Activated CD4-positive, alpha-beta memory T cell treated with anti-CD3 and anti-CD28 coated beads for 36 hours (primary cell): ENCODE measurements at regions not wholly inside any gene's neighbourhood (a gene's known extent, or its start where the extent isn't known, plus 50 kb on each side); places are given as distances from the start of the nearest gene placed in this dataset.

Experiments
- CTCF ChIA-PET: fragments of 350-600 bp; sonication (Branson Sonifier 250); formaldehyde crosslinking; loops from one replicate; lab custom pipeline; 2021; ENCODE audit warnings: antibody characterized with exemption, inconsistent platforms; lab: Charles Lee
- POLR2A ChIA-PET: fragments of 350-600 bp; sonication (Branson Sonifier 250); formaldehyde crosslinking; loops from one replicate; lab custom pipeline; 2021; ENCODE audit warnings: antibody characterized with exemption; lab: Charles Lee
- DNase-seq: peaks from one replicate; pipeline ENCODE4 v3.0.0-alpha.2; 2020
- H3K27ac Mint-ChIP-seq: one replicate; pipeline ENCODE4 v1.8.0; 2021; ENCODE audit warnings: mixed read lengths
- H3K27me3 Mint-ChIP-seq: one replicate; pipeline ENCODE4 v1.8.0; 2021; ENCODE audit warnings: mixed read lengths
- H3K36me3 Mint-ChIP-seq: one replicate; pipeline ENCODE4 v1.8.0; 2021; ENCODE audit warnings: mixed read lengths
- H3K4me1 Mint-ChIP-seq: one replicate; pipeline ENCODE4 v1.8.0; 2021; ENCODE audit warnings: low read depth, mixed read lengths
- H3K4me3 Mint-ChIP-seq: one replicate; pipeline ENCODE4 v1.8.0; 2021; ENCODE audit warnings: mild to moderate bottlenecking, mixed read lengths
- H3K9me3 Mint-ChIP-seq: one replicate; pipeline ENCODE4 v1.8.0; 2021; ENCODE audit warnings: mixed read lengths
- intact Hi-C: fragments of 100-400 bp; cut with micrococcal nuclease; formaldehyde crosslinking; loops from one replicate; pipeline ENCODE4 v1.15.1; 2023

- peaks cover 9% of the 10 kb centered on the region for H3K9me3 Mint-ChIP-seq
- no peaks in the 10 kb centered on the region for H3K36me3 Mint-ChIP-seq
- no peak for DNase-seq
- H3K27ac Mint-ChIP-seq: no peak overlapping the region
- H3K27me3 Mint-ChIP-seq: no peaks in the 10 kb centered on the region
- intact Hi-C loops: no loop called here
- H3K4me3 Mint-ChIP-seq: no peak overlapping the region
- CTCF ChIA-PET: no interaction called here
- POLR2A ChIA-PET: no interaction called here
- no peaks in the 10 kb centered on the region for H3K4me1 Mint-ChIP-seq
These were observed 610.2 kb downstream of the PCDH18 start for GRCh38 chr4:136922066-136922465.

GRCh38 chr4:136920092-136920881 lies 612.0 kb downstream of the PCDH18 start:
- Mint-ChIP-seq H3K36me3 (no peaks in the 10 kb centered on the region), H3K4me3 (no peak overlapping the region), H3K27me3 (no peaks in the 10 kb centered on the region), H3K27ac (no peak overlapping the region), H3K4me1 (no peaks in the 10 kb centered on the region), H3K9me3 (peaks cover 6% of the 10 kb centered on the region)
- no peak for DNase-seq
- intact Hi-C loops: no loop called here
- CTCF ChIA-PET: no interaction called here
- POLR2A ChIA-PET: no interaction called here

DNA sequence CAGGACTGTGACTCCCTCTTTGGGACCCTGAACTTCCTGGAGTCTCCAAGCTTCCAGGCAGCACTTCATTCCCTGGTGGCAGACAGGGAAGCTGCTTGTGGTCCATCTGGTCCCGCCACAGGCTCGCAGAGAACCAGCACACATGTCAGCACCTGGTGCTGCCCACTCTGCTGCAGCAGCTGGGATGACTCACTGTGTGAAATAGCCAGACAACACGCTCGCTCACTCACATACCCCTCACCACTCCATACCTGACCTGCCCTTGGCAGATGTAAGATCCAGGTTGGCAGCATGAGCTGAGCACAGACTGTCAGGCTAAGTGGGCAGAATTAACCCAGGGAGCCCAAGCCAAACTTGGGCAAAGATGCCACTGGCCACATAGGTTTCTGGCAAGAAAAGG lies 613.5 kb downstream of the PCDH18 start:
- no peak overlapping the region for H3K27ac Mint-ChIP-seq
- POLR2A ChIA-PET: no interaction called here

GRCh38 chr4:136917312-136918110 lies 614.8 kb downstream of the PCDH18 start:
- intact Hi-C loops: no loop called here
- Mint-ChIP-seq H3K9me3 (peaks cover 2% of the 10 kb centered on the region), H3K36me3 (no peaks in the 10 kb centered on the region), H3K4me3 (no peak overlapping the region), H3K27me3 (no peaks in the 10 kb centered on the region), H3K4me1 (no peaks in the 10 kb centered on the region), H3K27ac (no peak overlapping the region)
- CTCF ChIA-PET: no interaction called here
- DNase-seq: no peak
- POLR2A ChIA-PET: no interaction called here

More for the DNA sequence above, 613.5 kb downstream of the PCDH18 start:
- Mint-ChIP-seq H3K4me3 (no peak overlapping the region), H3K36me3 (no peaks in the 10 kb centered on the region), H3K27me3 (no peaks in the 10 kb centered on the region), H3K9me3 (peaks cover 6% of the 10 kb centered on the region), H3K4me1 (no peaks in the 10 kb centered on the region)
- intact Hi-C loops: no loop called here
- DNase-seq: no peak
- CTCF ChIA-PET: no interaction called here

- H3K27ac Mint-ChIP-seq: no peak overlapping the region
- H3K4me3 Mint-ChIP-seq: no peak overlapping the region
- POLR2A ChIA-PET: no interaction called here
- CTCF ChIA-PET: no interaction called here
- no peak for DNase-seq
- H3K36me3 Mint-ChIP-seq: no peaks in the 10 kb centered on the region
- H3K9me3 Mint-ChIP-seq: no peaks in the 10 kb centered on the region
- H3K4me1 Mint-ChIP-seq: no peaks in the 10 kb centered on the region
- intact Hi-C loops: no loop called here
- H3K27me3 Mint-ChIP-seq: no peaks in the 10 kb centered on the region
These were observed 622.7 kb downstream of the PCDH18 start for GRCh38 chr4:136909626-136910025.

DNA sequence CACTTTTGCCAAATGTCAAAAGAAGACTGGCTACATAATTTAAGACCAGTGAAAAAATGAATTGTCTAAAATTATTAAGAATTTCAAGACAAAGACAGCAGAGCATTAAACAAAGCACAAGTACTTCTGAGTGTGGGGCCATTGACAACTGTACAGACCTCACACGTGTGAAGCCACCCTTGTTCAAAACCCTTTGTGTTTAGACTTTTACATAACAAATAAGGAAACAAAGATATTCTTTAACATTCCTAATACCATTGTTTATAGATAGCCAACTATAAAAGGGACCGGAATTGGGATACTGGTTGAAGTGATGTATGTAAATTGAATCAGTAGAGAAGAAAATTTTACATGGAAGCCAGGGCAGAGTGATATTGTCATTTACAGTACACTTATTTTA lies 624.2 kb downstream of the PCDH18 start:
- no peaks in the 10 kb centered on the region for H3K9me3 Mint-ChIP-seq
- no peaks in the 10 kb centered on the region for H3K27me3 Mint-ChIP-seq
- intact Hi-C loops: no loop called here
- H3K4me1 Mint-ChIP-seq: no peaks in the 10 kb centered on the region
- CTCF ChIA-PET: no interaction called here
- H3K36me3 Mint-ChIP-seq: no peaks in the 10 kb centered on the region
- POLR2A ChIA-PET: no interaction called here
- H3K4me3 Mint-ChIP-seq: no peak overlapping the region
- H3K27ac Mint-ChIP-seq: no peak overlapping the region
- no peak for DNase-seq

DNA sequence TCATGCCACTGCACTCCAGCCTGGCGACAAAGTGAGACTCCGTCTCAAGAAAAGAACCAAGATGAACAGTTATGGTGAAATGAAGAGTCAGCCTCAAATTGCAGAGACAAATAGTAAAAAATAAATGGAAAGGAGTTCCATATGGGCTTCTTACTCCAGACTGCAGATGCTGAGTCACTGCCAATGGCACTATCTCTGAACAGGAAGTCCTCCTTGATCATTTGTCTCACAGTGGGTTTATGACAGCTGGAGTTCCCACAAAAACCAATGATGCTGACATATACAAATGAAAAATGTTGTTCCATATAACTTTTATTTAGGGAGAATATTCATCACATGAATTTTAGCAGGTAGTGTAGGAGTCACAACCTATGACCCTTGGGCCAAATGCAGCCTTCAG lies 631.6 kb downstream of the PCDH18 start:
- intact Hi-C loops: no loop called here
- peaks cover 4% of the 10 kb centered on the region for H3K9me3 Mint-ChIP-seq
- no peak for DNase-seq

GRCh38 chr4:136898590-136899248 lies 633.6 kb downstream of the PCDH18 start:
- Mint-ChIP-seq H3K4me1 (no peaks in the 10 kb centered on the region), H3K36me3 (no peaks in the 10 kb centered on the region), H3K4me3 (no peak overlapping the region), H3K27ac (no peak overlapping the region), H3K27me3 (no peaks in the 10 kb centered on the region), H3K9me3 (peaks cover 4% of the 10 kb centered on the region)
- intact Hi-C loops: no loop called here
- ChIA-PET CTCF (no interaction called here), POLR2A (no interaction called here)
- DNase-seq: no peak

More for the DNA sequence above, 631.6 kb downstream of the PCDH18 start:
- H3K27me3 Mint-ChIP-seq: no peaks in the 10 kb centered on the region
- H3K36me3 Mint-ChIP-seq: no peaks in the 10 kb centered on the region
- ChIA-PET CTCF (no interaction called here), POLR2A (no interaction called here)
- no peak overlapping the region for H3K4me3 Mint-ChIP-seq
- no peak overlapping the region for H3K27ac Mint-ChIP-seq
- H3K4me1 Mint-ChIP-seq: no peaks in the 10 kb centered on the region

GRCh38 chr4:136893573-136893972 lies 638.7 kb downstream of the PCDH18 start:
- ChIA-PET POLR2A (no interaction called here), CTCF (no interaction called here)
- H3K9me3 Mint-ChIP-seq: no peaks in the 10 kb centered on the region
- H3K4me3 Mint-ChIP-seq: no peak overlapping the region
- H3K4me1 Mint-ChIP-seq: no peaks in the 10 kb centered on the region
- H3K27me3 Mint-ChIP-seq: no peaks in the 10 kb centered on the region
- no peak overlapping the region for H3K27ac Mint-ChIP-seq
- no peaks in the 10 kb centered on the region for H3K36me3 Mint-ChIP-seq
- intact Hi-C loops: no loop called here
- DNase-seq: no peak

GRCh38 chr4:136881666-136882065 lies 650.6 kb downstream of the PCDH18 start:
- intact Hi-C loops: no loop called here

GRCh38 chr4:136873555-136873954 lies 658.7 kb downstream of the PCDH18 start:
- DNase-seq: no peak
- Mint-ChIP-seq H3K4me3 (no peak overlapping the region), H3K27me3 (no peaks in the 10 kb centered on the region), H3K4me1 (no peaks in the 10 kb centered on the region), H3K9me3 (no peaks in the 10 kb centered on the region), H3K27ac (no peak overlapping the region), H3K36me3 (no peaks in the 10 kb centered on the region)
- ChIA-PET CTCF (interaction anchor here (0.6 kb wide), 1 partner anchor 1426 kb away, joined by 3 read pairs; no protein-coding TSS in a partner anchor), POLR2A (no interaction called here)
- intact Hi-C loops: no loop called here

More at GRCh38 chr4:136881666-136882065, 650.6 kb downstream of the PCDH18 start:
- POLR2A ChIA-PET: no interaction called here
- no peaks in the 10 kb centered on the region for H3K4me1 Mint-ChIP-seq
- DNase-seq: no peak
- H3K4me3 Mint-ChIP-seq: no peak overlapping the region
- H3K9me3 Mint-ChIP-seq: no peaks in the 10 kb centered on the region
- CTCF ChIA-PET: interaction anchor here (1.3 kb wide), 1 partner anchor 17 kb away, joined by 5 read pairs; no protein-coding TSS in a partner anchor
- H3K27ac Mint-ChIP-seq: no peak overlapping the region
- H3K36me3 Mint-ChIP-seq: no peaks in the 10 kb centered on the region
- no peaks in the 10 kb centered on the region for H3K27me3 Mint-ChIP-seq

- Mint-ChIP-seq H3K27ac (no peak overlapping the region), H3K4me1 (no peaks in the 10 kb centered on the region), H3K27me3 (no peaks in the 10 kb centered on the region), H3K9me3 (no peaks in the 10 kb centered on the region), H3K36me3 (no peaks in the 10 kb centered on the region), H3K4me3 (no peak overlapping the region)
- ChIA-PET POLR2A (no interaction called here), CTCF (no interaction called here)
- no peak for DNase-seq
- intact Hi-C loops: loop anchor here (10.0 kb wide), 1 partner anchor 1493 kb away; no protein-coding TSS in a partner anchor
These were observed 664.8 kb downstream of the PCDH18 start for GRCh38 chr4:136867465-136867864.
